ENCODE measurements at regions not wholly inside any gene's neighbourhood (a gene's known extent, or its start where the extent isn't known, plus 50 kb on each side); places are given as distances from the start of the nearest gene placed in this dataset.
"Not testable (repeated sequence)": the region's sequence is repeated elsewhere in the genome, so short reads cannot be mapped to it uniquely, and the experiment has no call there.

- POLR2A ChIA-PET, result no interaction called here
- no peaks in the 10 kb centered on the region for H3K79me2 ChIP-seq (ENCODE audit: insufficient read depth, low read length)
- no peak overlapping the region for H2AFZ ChIP-seq (ENCODE audit: low read depth, low read length, poor library complexity, severe bottlenecking)
- no peak overlapping the region for H3K4me2 ChIP-seq (ENCODE audit: low read length)
- RAD21 ChIA-PET (ENCODE audit: low non-redundant PET in 1 of 2, low total read pairs in 2 of 2, uncharacterized antibody in 2 of 2, unreplicated experiment in 2 of 2), result no interaction called here
- no peak overlapping the region for H3K27ac ChIP-seq (ENCODE audit: low read depth, low read length)
- CTCF ChIA-PET, result no interaction called here
- H3K4me1 ChIP-seq (ENCODE audit: control insufficient read depth in 1 of 2, insufficient read depth in 2 of 2, low read length in 2 of 2), result no peaks in the 10 kb centered on the region
- no peaks in the 10 kb centered on the region for H4K20me1 ChIP-seq (ENCODE audit: insufficient read depth)
- DNase-seq (ENCODE audit: low read depth, low spot score) (no peak), ATAC-seq (no peak)
- H3K9me2 ChIP-seq (ENCODE audit: insufficient read depth), result no peaks in the 10 kb centered on the region
- H3K9ac ChIP-seq (ENCODE audit: low read length), result no peak overlapping the region
- H3K36me3 ChIP-seq (ENCODE audit: control insufficient read depth in 1 of 2, insufficient read depth in 2 of 2, low read length in 2 of 2), result no peaks in the 10 kb centered on the region
- no peaks in the 10 kb centered on the region for H3K27me3 ChIP-seq (ENCODE audit: insufficient read depth, low read length)
- TF ChIP-seq POLR2AphosphoS5 (IDR thresholded peaks at IDR 0.05; ENCODE audit: low read depth, low read length), result no peak
- TF ChIP-seq RAD21 (IDR thresholded peaks at IDR 0.05; ENCODE audit: low read depth), result no peak
- TF ChIP-seq ELF1 (IDR thresholded peaks at IDR 0.05; ENCODE audit: borderline replicate concordance, low read depth), result no peak
- TF ChIP-seq JUND (IDR thresholded peaks at IDR 0.05), result no peak
- TF ChIP-seq SP1 (IDR thresholded peaks at IDR 0.05; ENCODE audit: low read depth), result no peak
- H3K9me3 ChIP-seq (ENCODE audit: control insufficient read depth in 1 of 2, insufficient read depth in 1 of 2, low read depth in 1 of 2, low read length in 2 of 2), result peaks cover 0 to 26% of the 10 kb centered on the region in 2 experiments; a peak in 2 of 4 replicates
- intact Hi-C loops (cut with micrococcal nuclease), result no loop called here
- BruUV-seq (replicated peaks), result no TSS peak
- no peak overlapping the region for H3K4me3 ChIP-seq (replicated peaks in 1 of 2; ENCODE audit: low read depth in 1 of 2, low read length in 2 of 2)
Observed at GRCh38 chr17:22268912-22269220, 576.5 kb downstream of the KCNJ18 start.

GRCh38 chr17:22270381-22270780 is 578.1 kb downstream of the KCNJ18 start:
- Histone ChIP-seq H3K79me2 (ENCODE audit: insufficient read depth, low read length) (no peaks in the 10 kb centered on the region), H3K9me2 (ENCODE audit: insufficient read depth) (no peaks in the 10 kb centered on the region), H4K20me1 (ENCODE audit: insufficient read depth) (no peaks in the 10 kb centered on the region), H3K27ac (ENCODE audit: low read depth, low read length) (no peak overlapping the region), H2AFZ (ENCODE audit: low read depth, low read length, poor library complexity, severe bottlenecking) (no peak overlapping the region), H3K36me3 (ENCODE audit: control insufficient read depth in 1 of 2, insufficient read depth in 2 of 2, low read length in 2 of 2) (no peaks in the 10 kb centered on the region), H3K4me1 (ENCODE audit: control insufficient read depth in 1 of 2, insufficient read depth in 2 of 2, low read length in 2 of 2) (no peaks in the 10 kb centered on the region), H3K9me3 (ENCODE audit: control insufficient read depth in 1 of 2, insufficient read depth in 1 of 2, low read depth in 1 of 2, low read length in 2 of 2) (peaks cover 0 to 16% of the 10 kb centered on the region in 2 experiments; a peak in 2 of 4 replicates), H3K4me2 (ENCODE audit: low read length) (no peak overlapping the region), H3K4me3 (replicated peaks in 1 of 2; ENCODE audit: low read depth in 1 of 2, low read length in 2 of 2) (no peak overlapping the region), H3K9ac (ENCODE audit: low read length) (no peak overlapping the region), H3K27me3 (ENCODE audit: insufficient read depth, low read length) (no peaks in the 10 kb centered on the region)
- BruUV-seq (replicated peaks), result no TSS peak
- DNase-seq (ENCODE audit: low read depth, low spot score) (no peak), ATAC-seq (no peak)
- RAD21 ChIA-PET (ENCODE audit: low non-redundant PET in 1 of 2, low total read pairs in 2 of 2, uncharacterized antibody in 2 of 2, unreplicated experiment in 2 of 2), result no interaction called here
- intact Hi-C loops (cut with micrococcal nuclease), result no loop called here
- POLR2A ChIA-PET, result no interaction called here
- TF ChIP-seq CBX3 (IDR thresholded peaks at IDR 0.05; ENCODE audit: low read depth) (no peak), SRF (IDR thresholded peaks at IDR 0.05; ENCODE audit: low read depth) (no peak), POLR2A (IDR thresholded peaks at IDR 0.05; ENCODE audit: borderline replicate concordance, extremely low read depth, insufficient read depth, insufficient read length) (no peak), YY1 (IDR thresholded peaks at IDR 0.05; ENCODE audit: extremely low read depth, insufficient replicate concordance, low read depth, low read length) (no peak), EZH2 (IDR thresholded peaks at IDR 0.05) (no peak), ZBTB33 (IDR thresholded peaks at IDR 0.05; ENCODE audit: extremely low read depth, insufficient replicate concordance, low read length) (no peak), ZFX (IDR thresholded peaks at IDR 0.05) (no peak)
- CTCF ChIA-PET, result no interaction called here

- H3K27me3 ChIP-seq (ENCODE audit: insufficient read depth, low read length); H2AFZ ChIP-seq (ENCODE audit: low read depth, low read length, poor library complexity, severe bottlenecking); H3K79me2 ChIP-seq (ENCODE audit: insufficient read depth, low read length); H3K4me1 ChIP-seq (ENCODE audit: control insufficient read depth in 1 of 2, insufficient read depth in 2 of 2, low read length in 2 of 2); H3K4me2 ChIP-seq (ENCODE audit: low read length); H3K9me2 ChIP-seq (ENCODE audit: insufficient read depth); H3K27ac ChIP-seq (ENCODE audit: low read depth, low read length); POLR2A ChIA-PET; CTCF ChIA-PET; H3K4me3 ChIP-seq (replicated peaks in 1 of 2; ENCODE audit: low read depth in 1 of 2, low read length in 2 of 2); RAD21 ChIA-PET (ENCODE audit: low non-redundant PET in 1 of 2, low total read pairs in 2 of 2, uncharacterized antibody in 2 of 2, unreplicated experiment in 2 of 2); H3K36me3 ChIP-seq (ENCODE audit: control insufficient read depth in 1 of 2, insufficient read depth in 2 of 2, low read length in 2 of 2); H3K9ac ChIP-seq (ENCODE audit: low read length); DNase-seq (ENCODE audit: low read depth, low spot score); H4K20me1 ChIP-seq (ENCODE audit: insufficient read depth); BruUV-seq (replicated peaks); ATAC-seq; intact Hi-C loops (cut with micrococcal nuclease): not testable (repeated sequence)
- H3K9me3 ChIP-seq (ENCODE audit: control insufficient read depth in 1 of 2, insufficient read depth in 1 of 2, low read depth in 1 of 2, low read length in 2 of 2), result peaks cover 0 to 14% of the 10 kb centered on the region in 2 experiments; a peak in 2 of 4 replicates
Observed at GRCh38 chr17:22270809-22271208, 578.5 kb downstream of the KCNJ18 start.

Measured in HCT116 (cell line).